ENCODE measurements at regions not wholly inside any gene's neighbourhood (a gene's known extent, or its start where the extent isn't known, plus 50 kb on each side); places are given as distances from the start of the nearest gene placed in this dataset.

- no peak for TF ChIP-seq ZNF274 (IDR thresholded peaks at IDR 0.05; ENCODE audit: low read depth, low read length)
- TF ChIP-seq SUZ12 (IDR thresholded peaks at IDR 0.05; ENCODE audit: extremely low read depth, insufficient read depth, insufficient read length) = no peak
These were observed 94.5 kb upstream of the KLHL14 start for GRCh38 chr18:32867330-32867729.

All from NT2/D1 (cell line).